ENCODE measurements at regions not wholly inside any gene's neighbourhood (a gene's known extent, or its start where the extent isn't known, plus 50 kb on each side); places are given as distances from the start of the nearest gene placed in this dataset.
A peak's percentile ranks its signal among the peaks of the same experiment; 100 is the strongest.
"Not testable (repeated sequence)": the region's sequence is repeated elsewhere in the genome, so short reads cannot be mapped to it uniquely, and the experiment has no call there.

DNA sequence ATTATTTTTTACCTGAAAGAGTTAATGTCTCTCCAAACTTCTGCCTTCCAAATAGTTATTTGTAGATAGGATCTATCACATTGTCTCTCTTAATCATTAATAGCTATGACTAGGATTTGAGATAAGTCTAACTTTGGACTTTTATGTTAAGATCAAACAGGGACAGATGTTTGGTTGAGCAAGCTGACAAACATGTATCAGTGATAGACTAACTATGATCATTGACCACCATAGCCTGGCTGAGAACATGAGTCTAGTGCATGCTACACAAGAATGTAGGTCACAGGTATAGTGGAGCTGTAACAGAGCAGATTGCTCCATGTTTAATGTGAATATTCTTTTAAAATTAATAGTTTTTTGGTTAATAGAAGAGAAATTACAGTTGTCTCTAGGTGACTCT lies 52.0 kb downstream of the SYT15B start:
- not testable (repeated sequence) for DNase-seq

GRCh38 chr10:47710443-47710842 lies 52.9 kb downstream of the SYT15B start:
- DNase-seq, result not testable (repeated sequence)

DNA sequence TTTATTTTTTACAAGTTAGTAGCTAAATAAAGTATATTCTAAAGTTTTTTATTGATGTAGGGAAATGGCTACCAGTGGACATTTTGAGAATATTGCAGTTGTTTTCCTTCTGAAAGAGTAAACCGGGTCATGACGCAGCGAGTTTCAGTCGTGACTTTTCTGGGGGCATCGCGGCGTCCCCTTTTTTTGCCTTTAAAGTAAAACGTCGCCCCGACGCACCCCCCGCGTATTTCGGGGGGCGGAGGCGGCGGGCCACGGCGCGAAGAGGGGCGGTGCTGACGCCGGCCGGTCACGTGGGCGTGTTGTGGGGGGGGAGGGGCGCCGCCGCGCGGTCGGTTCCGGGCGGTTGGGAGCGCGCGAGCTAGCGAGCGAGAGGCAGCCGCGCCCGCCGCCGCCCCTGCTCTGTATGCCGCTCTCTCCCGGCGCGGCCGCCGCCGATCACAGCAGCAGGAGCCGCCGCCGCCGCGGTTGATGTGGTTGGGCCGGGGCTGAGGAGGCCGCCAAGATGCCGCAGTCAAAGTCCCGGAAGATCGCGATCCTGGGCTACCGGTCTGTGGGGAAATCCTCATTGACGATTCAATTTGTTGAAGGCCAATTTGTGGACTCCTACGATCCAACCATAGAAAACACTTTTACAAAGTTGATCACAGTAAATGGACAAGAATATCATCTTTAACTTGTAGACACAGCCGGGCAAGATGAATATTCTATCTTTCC lies 57.5 kb downstream of the SYT15B start:
- not testable (repeated sequence) for DNase-seq

- DNase-seq, result not testable (repeated sequence)
These were observed 62.1 kb downstream of the SYT15B start for GRCh38 chr10:47701285-47701684.

DNA sequence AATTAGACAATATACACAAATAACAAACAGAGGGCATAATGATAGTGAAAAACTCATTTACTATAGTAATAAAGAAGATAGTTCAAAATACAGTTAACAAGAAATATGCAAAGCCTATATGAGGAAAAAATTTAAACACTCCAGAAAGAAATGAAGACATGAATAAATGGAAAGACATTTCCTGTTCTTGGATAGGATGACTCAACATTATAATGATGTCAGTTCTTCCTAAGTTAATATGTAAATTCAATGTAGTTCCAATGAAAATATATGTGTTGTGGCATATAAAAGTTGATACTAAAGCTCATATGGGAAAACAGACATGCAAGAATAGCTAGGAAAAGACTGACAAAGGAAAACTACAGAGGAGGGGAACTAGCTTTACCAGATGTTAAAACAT lies 63.5 kb downstream of the SYT15B start:
- not testable (repeated sequence) for DNase-seq

- not testable (repeated sequence) for DNase-seq
These were observed 67.2 kb downstream of the SYT15B start for GRCh38 chr10:47696170-47696569.

DNA sequence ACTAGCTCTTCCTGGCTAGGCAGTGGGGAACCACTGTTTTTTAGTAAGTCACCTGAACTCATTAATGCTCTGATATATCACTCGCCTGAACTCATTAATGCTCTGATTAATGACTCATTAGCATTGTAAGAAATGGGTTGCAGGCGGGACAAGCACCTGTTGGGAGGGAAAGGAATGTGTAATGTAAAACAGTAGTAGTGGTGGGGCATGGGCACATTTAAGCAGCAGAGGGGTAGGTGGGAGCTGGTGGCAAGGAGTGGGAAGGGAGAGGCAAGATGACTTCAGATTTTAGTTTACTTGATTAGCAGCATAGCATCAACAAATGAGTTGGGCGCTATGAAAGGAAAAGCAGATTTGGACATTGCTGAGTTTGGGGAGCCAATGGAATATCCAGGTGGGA lies 68.2 kb downstream of the SYT15B start:
- not testable (repeated sequence) for DNase-seq

DNA sequence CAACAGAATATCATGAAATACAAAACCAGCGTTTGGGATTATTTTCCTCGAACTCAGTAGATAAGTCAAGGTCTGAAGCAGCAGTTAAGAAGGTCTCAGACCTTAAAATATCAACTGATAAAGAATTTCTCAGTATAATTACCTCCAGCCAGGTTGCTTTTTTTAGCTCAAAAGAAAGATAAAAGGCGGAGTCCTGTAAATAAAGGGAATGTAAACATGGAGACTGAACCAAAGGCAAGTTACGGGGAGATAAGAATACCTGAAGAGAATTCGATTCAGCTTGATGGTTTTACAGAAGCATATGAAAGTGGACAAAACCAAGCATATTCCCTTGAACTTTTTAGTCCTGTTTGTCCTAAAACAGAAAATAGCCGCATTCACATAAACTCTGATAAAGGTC lies 73.1 kb downstream of the SYT15B start:
- not testable (repeated sequence) for DNase-seq

- not testable (repeated sequence) for DNase-seq
These were observed 79.4 kb downstream of the SYT15B start for GRCh38 chr10:47683826-47684475.

DNA sequence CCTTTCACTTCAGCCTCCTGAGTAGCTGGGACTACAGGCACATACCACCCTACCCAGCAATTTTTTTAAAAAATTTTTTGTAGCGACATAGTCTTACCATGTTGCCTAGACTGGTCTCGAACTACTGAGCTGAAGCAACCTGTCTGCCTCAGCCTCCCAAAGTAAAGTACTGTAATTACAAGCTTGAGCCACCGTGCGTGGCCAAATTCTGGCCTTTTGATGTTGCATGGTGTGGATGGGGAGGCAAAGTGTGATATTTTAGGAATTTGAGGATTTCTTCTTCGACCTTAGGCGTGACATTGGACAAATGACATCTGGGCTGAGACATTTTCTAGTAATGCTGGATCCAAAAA lies 81.8 kb downstream of the SYT15B start:
- DNase-seq, result not testable (repeated sequence)

- not testable (repeated sequence) for DNase-seq
These were observed 82.3 kb downstream of the SYT15B start for GRCh38 chr10:47680848-47681637.

DNA sequence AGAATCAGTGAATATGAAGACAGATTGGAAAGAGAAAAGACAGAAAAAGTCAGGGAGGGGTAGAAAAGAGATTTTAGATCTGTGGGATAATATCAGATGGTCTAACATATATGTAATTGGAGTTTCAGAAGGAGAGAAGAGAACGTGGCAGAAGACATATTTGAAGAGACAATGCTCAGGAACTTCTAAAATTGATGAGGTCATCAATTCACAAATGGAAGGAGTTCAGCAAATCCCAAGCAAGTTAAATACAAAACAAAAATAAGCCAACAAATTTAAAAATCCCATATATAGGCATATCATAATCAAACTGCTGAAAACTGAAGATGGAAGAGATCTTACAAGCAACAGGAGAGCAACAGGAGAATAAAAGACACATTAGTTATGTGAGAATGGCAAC lies 87.3 kb downstream of the SYT15B start:
- not testable (repeated sequence) for DNase-seq

GRCh38 chr10:47675577-47675976 lies 87.8 kb downstream of the SYT15B start:
- DNase-seq, result not testable (repeated sequence)

GRCh38 chr10:47673128-47673527 lies 90.3 kb downstream of the SYT15B start:
- not testable (repeated sequence) for DNase-seq

- DNase-seq, result peak; percentile 78
These were observed 92.5 kb downstream of the SYT15B start for GRCh38 chr10:47670857-47671256.

DNA sequence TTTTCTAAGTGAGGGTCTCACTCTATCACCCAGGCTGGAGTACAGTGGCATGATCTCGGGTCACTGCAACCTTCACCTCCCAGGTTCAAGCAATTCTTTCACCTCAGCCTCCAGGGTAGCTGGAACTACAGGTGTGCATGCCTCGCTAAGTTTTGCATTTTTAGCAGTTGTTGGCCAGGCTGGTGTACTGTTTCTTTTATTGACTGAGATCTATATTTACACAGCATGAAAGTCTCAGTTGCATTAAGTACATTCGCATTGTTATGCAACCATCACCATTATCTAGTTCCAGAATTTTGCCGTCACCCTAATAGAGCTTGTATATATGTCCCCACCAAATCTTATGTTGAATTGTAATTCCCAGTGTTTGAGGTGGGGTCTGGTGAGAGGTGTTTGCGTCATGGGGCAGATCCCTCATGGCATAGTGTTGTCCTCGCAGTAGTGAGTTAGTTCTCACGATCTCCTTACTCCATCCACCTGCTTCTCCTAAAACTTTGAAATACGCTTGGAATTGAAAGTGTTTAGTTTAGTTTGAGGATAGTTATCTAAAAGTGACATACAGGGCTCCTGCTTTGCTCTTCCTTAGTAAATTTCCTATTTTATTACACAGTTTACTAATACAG lies 101.3 kb downstream of the SYT15B start:
- DNase-seq, result not testable (repeated sequence)

DNA sequence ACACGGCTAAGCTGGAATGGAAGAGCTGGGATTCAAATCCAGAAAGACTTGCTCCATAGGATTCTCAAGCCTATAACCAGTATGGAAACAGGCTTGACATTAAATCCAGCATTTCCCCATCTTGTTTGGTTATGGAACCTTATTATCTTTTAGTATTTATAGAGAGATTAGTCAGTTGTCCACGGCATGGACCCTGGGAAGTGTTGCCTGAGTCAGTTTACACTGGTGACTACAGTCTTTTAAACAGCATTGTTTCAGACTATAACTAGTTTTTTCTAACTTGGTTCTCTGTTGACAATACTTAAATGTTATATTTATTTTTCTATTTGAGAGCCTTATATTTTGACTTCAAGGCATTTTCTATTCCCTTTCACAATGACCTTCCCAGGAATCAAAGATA lies 106.7 kb downstream of the SYT15B start:
- not testable (repeated sequence) for DNase-seq

DNA sequence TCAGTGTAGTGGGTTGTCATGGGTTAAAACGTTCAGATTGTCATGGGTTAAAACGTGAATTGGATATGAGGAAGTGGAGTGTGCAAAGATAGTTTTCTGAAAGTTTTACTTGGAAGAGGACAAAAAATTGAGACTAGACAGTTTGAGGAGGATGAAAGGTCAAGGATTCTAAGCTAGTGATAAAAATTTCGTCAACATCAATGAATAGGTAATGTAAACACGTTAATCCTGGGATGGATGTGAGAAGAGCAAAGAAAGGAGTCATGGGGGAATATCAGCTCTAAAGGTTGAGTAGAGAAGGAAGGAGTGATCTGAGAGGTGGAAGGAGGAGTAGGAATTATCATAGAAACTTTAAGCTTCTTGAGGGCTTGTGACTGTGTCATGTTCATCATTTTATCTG lies 109.2 kb downstream of the SYT15B start:
- DNase-seq, result not testable (repeated sequence)

DNA sequence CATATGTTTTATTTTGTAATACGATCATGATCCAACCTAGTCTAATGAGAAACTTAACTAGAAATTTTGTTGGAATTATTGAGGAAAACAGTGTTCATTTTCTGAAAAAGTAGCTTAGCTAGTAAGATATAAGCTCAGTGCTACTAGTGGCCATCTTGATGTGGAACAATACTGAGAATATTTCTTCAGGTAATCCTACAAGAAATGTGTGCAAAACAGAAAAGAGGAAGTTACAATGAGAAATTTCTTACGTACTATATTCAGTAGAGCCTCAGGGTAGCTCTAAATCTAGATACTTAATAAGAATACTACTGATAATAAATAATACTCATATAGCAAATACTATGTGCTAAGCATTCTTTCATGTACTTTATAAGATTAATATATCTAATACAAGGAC lies 114.8 kb downstream of the SYT15B start:
- not testable (repeated sequence) for DNase-seq

DNA sequence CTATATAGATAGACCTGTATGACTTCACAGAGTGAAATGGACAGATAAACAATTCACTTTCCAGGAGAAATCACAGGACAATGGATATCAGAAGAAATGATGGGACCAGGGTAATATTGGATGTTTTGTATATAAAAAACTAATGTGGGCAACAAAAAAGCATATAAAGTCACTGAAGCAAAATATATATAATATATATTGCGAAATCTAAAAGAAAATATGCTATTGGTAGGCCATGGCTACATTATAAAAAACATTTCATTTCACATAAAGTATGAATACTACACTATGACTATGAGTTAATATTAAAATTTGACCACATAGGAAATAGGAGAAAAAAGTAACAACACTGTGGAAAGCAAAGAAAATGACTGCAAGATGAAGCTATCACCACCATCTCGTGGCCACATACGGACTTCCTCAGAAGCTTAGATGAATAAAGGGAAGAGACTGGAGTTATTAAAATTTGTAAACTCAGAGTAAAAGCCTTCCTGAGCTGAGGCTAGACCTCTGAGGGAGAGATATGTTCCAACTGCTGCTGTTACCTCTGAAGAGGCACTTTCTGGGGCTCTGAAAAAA lies 115.8 kb downstream of the SYT15B start:
- peak; percentile 61 for DNase-seq

DNA sequence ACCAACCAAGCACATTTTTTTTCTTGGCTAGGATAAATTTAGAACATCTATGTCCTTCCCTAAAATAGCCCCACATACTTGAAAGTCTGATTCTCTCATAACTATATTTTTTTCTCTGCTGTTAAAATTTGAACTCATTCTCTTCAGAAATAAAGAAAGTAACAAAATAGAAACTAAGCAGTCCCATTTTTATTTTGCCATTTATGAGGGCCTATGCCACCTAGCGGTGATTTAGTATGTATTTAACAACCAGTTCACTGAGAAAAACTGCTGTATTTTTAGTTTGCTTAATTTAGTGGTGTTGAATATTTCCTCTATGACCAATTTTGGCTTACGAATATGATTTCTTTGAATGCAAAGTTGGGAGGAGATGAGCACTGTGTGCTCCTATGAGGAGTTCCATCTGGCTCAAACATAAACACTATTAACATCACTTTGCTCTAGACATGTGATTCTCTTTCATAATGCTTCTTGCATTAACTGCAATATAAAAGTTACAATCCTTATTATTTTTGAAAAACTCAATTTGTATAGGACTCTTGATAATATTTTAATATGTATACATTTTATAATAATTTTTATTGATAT lies 116.6 kb downstream of the SYT15B start:
- DNase-seq, result not testable (repeated sequence)

- peak; percentile 23 for DNase-seq
These were observed 103.5 kb upstream of the AGAP9 start for GRCh38 chr10:47626975-47627374.

All from OCI-M1 (cell line).